ENCODE measurements at regions not wholly inside any gene's neighbourhood (a gene's known extent, or its start where the extent isn't known, plus 50 kb on each side); places are given as distances from the start of the nearest gene placed in this dataset.

DNA sequence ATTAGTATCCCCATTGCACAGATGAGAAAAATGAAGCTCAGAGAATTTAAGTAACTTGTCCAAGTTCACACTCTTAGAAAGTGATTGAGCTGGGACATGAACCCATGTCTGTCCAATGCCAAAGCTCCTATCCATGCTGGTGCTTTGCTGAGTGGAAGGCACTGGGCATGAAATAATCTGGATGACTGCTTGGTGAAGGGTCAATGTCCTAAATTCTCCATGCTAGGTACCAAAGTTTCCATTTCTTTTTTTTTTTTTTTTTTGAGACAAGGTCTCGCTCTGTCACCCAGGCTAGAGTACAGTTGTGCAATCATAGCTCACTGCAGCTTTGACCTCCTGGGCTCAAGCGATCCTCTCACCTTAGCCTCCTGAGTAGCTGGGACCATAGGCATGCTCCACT is 153.6 kb upstream of the ERCC4 start:
- no peak for DNase-seq

DNA sequence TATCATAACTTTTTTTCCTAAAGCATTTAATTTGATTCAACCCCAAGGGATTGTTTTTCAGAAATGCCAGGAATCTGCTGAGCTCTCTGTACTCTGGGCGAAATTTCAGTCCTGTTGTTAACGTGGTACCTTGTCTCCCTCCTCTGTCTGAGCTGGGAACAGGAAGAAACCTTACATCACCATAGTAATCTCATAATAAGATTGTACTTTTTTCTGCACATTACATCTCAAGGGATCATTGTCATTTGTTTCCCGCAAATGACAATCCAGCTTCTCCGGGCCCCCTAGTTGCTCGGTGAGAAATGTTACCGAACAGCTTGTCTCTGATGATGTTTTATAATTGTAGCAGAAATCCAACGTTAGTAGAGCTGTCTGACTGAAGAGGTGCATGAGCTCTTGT is 152.7 kb upstream of the ERCC4 start:
- DNase-seq = no peak

DNA sequence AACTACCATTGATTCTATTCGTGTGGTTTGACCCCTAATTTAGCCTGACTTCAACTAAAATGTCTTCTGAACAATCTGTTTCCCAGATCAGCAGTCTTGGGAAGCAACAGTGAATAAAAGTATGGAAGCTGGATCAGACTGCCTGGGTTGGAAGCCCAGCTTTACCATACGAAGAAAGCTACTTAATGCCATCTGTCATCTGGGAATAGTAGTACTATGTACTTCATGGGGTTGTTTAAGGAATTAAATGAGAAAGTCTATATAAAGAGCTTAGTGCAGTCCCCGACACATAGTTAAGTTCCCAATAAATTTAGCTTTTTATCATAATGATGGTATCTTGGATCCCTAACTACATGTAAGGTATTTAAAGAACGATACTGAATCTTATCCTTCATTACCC is 151.5 kb upstream of the ERCC4 start:
- DNase-seq = no peak

DNA sequence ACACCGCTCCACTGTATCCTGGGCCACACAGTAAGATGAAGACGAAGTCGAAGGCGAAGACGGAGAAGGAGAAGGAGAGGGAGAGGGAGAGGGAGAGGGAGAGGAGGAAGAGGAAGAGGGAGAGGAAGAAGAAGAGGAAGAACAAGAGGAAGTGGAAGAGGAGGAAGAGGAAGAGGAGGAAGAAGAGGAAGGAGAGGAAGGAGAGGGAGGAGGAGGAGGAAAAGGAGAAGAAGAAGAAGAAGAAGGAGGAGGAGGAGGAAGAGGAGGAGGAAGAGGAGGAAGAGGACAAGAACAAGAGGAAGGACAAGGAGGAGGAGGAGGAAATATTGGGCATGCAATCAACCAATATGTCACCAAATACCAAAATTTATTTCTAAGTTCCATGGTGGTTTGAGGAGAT is 149.5 kb upstream of the ERCC4 start:
- no peak for DNase-seq

DNA sequence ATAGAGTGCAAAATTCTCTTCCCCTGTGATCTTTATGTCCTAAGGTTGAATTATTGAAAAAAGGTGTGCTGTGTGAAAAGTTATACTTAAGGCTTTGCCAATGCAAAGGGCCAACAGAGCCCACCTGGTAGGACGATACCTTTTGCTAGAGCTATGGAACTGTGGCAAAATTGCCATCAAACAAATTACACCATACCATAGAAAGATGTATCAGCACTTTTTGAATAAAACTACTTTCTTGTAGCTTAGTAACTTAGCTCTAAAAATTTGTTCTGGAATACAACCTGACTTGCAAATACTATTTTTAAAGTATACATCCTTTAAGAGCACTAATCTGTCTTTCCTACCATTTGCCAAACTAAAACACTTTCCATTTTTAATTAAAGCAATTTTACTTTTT is 147.2 kb upstream of the ERCC4 start:
- DNase-seq = no peak

DNA sequence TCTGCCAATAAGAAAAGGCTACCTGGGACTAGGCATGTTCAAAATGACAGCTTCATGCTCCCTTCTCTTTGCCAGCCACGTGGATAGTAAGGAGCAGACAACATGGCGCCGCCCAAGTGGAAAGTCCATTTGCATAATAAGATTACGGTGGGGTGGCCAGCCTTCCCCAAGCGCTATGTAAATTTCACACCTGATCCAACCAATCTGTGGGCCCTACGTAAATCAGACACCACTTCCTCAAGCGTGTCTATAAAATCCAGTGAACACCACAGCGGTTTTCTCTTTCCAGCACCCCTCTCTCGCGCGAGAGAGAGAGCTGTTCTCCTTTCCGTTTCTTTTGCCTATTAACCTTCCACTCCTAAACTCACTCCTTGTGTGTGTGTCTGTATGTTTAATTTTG is 140.3 kb upstream of the ERCC4 start:
- DNase-seq = no peak

DNA sequence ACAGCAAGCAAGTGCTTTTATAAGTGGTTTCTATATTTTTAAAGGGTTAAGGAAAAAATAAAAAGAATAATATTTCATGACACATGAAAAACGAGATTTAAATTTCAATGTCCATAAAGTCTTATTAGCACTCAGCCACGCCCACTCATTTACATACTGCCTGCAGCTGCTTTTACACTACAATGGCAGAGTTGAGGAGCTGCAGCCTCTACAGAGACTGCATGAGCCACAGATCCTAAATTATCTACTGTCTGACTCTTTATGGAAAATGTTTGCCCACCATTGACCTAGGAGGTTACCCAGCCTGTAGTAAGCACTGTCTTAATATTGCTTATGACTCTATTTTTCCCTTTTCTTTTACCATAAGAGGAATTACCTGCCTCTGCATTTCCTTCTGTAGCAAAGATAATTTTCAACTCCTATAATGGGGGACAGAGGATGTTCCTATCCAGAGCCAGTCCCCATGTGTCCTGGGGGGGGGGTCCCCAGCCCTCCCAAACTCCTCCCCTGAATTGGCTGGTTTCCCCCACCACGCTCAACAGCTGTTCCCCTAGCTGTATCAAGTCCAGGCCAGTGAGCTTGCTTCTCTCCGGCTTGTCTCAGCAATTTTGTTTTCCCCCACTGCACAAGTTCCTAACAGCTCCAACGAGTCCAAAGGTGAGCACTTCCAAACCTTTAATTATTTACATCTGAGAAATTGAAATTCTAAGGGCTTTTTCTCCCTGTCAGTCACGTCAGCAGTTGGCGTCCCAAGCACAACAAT is 139.4 kb upstream of the ERCC4 start:
- no peak for DNase-seq

DNA sequence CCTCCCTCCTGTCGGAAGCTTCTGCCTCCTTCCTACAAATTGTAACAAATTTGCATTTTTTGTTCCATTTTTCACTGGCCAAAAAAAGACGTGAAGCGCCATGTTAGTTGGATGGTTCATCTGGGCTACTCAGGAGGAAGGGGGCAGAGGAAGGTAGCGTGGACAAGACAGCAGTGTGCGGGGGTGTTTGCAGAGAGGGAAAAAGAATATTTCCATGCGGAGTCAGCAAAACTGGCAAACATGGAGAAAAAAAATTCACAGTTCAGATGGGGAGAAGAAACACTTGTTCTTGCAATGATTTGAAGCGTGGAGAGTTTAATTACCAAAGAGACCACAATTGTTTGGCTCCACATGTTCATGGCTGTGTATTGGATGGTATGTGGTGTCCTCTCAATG is 138.8 kb upstream of the ERCC4 start:
- DNase-seq = no peak

DNA sequence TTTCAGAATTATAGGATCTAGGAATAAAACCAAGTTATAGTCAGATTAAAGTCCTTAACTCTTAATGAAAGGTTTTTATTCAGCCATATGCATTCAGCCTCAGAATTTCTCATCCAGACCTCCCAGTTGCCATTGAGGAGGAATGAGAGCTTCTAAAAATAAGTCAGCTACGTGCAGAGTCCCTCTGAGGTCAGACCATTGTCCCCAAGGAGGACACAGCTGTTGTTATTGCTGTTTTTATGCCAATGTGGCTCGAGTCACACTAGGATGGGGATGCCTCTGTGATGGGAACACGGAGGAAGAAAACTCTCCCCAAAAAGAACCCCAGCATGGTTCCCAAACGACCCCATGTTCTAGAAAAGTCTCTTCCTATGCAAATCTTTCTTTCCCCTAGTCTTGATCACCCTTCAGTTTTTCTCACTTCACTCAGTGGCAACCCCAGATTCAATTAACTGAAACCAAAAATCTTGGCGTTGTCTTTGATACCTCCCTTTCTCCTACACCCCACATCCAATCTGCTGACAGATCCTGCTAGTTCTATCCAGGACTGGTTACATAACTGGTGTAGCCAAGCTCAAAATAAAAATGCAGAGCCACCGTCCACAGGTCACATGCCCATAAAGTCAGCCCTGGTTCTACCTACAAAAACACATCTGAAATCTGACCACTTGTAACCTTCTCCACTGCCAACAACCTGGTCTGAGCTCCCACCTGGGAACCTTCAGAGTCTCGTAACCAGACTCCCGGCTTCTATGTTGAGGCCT is 138.2 kb upstream of the ERCC4 start:
- DNase-seq = no peak

DNA sequence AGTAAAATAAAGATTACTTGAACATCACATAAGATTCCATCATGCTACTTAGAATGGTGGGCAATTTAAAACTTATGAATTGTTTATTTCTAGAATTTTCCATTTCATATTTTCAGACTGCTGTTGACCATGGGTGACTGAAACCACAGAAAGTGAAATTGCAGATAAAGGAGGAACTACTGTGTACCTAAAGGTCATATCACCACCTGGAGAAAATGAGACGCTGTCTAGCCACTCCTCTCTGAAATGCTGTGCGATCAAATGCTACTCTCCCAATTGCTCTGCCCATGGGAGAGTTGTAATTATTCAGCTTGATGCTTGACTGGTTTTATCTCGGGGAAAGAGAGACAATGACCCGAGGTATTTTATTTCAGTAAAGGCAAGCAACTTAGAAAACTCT is 128.9 kb upstream of the ERCC4 start:
- DNase-seq = no peak

DNA sequence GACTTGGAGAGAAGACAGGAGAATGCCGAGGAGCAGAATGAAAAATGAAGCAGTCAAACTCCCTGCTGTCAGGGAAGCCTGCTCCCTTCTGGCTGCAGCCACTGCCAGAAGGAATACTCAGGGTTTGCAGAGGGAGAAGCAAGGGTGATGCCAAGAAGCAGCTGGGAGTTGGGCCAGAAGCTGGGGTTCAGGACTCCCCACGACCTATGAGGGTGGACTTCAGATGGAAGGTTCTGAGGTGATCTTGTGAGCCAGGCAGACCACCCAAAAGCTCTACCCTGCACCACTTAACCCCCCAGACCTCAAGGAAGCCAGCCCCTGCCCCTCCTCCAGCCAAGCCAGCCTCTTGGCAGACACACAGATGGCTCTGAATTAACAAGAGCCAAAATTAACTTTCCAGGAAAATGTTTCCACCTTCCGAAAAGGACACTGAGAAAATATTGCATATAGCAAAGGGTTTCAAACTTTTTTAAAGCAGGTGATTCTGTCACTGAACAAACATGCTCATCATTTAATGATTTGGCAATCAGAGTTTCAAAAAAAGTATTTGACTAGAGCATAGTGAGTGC is 126.0 kb upstream of the ERCC4 start:
- DNase-seq = no peak

DNA sequence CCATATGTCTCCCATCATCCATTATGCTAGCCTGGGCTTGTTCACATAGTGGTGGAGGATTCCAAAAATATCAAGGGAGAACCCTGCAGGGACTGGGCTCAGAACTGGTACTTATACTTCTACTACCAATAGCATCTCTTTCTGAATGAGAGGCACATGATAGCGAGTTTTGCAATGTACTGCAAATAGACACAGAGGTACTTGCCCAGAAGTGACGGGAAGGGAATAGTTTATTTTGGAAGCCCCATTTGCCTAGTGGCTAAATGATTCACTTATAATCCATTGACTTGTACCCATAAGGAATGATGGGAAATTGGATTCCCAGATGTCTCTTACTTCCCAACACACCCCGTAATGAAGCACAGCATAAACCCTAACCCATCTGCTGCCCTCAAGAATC is 124.8 kb upstream of the ERCC4 start:
- no peak for DNase-seq

DNA sequence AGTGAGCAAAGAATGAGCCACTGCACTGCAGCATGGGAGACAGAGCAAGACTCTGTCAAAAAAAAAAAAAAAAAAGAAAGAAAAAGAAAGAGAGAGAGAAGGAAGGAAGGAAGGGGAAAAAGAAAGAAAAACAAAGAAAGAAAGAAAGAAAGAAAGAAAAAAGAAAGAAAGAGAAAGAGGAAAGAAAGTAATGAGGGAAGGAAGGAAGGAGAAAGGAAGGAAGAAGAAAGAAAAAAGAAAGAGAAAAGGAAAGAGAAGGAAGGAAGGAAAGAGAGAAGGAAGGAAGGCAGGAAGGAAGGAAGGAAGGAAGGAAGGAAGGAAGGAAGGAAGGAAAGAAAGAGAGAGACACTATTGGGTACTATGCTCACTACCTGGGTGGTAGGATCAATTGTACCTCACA is 122.2 kb upstream of the ERCC4 start:
- no peak for DNase-seq

DNA sequence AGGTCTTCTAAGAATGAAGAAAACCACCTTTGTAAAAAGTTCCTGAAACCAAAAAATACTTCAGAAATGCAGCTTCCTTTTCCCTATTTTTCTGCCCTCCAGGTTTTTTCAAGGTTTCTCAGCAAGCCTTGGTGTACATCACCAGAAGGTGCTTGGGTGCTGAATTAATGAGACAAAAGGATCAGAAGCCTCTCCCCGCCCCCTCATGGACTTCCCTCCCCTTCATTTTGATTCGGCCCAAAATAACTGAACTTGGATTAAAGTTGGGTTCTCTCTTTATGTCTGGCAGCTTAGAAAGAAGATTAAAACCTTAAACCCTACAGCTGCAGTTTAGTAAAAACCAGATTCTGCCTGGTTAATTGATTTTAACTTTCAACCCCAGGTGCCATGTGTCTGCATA is 121.7 kb upstream of the ERCC4 start:
- DNase-seq = no peak

DNA sequence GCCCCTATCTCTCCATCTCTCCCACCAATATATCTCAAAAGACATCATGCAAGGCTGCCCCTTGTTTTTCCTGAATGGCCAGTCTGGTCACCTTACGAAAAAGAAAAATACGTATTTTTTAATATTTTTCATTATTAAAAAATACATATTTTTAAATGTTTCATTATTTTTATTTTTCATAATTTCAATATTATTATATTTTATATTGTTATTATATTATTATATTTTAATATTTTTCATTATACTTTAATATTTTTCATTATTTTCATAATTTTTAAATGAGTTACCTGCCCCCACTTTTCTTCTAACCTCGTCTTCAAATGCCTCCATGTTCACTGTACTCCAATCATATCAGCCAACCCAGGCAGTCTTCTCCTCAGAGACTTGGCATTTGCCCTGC is 116.0 kb upstream of the ERCC4 start:
- DNase-seq = no peak

DNA sequence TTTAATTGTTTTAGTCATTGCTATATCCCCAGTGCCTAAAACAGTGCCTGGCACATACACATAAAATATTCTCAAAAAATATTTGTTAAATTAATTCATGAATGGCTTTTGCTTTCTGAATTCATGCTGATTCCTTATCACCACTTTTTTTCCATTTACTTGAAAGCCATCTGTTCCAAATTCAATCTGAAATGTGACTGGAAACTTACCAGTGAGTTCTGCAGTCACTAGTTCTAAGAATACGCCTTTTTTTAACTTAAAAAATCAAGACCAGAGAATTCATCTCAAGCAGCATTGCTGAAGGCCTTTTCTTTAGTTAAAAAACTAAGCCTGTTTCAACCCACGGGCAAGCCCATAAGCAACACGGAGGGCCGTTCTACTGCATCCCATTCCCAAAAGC is 114.0 kb upstream of the ERCC4 start:
- DNase-seq = no peak

DNA sequence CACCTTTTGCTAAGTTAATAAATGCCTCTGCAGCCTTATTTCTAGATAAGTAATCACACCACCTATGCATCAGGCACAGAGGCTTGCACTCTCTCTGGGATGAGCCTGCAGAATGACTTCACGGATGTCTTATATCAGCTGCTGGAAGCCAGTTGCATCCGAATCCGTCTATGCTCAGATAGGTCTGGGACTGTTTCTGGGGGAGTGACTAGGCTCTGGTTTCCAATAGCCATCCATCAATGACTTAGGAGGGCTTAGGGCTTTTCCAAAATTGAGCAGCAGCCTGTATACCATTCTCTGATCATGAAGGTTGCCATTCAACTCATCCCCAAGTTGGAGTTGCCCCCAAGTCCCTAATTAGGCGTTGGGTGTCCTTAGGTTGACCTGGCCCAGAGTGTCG is 113.3 kb upstream of the ERCC4 start:
- DNase-seq = no peak

DNA sequence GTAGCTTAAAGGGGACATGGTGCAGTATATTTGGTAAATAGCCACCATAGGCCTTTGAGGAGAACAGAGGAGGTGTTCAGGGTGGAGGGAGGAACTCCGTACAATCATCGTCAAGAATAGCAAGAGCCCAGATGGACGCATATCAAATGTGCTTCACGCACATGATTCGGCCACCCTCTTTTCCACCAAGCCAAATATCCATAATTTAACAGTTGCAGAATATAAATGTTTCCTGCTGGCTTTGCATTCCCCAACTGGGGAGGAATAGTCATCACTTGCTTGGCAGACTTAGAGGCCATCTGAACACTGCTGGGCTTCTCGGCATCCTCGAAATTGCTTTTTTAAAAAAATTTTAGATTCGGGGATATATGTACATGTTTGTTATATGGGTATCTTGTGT is 111.9 kb upstream of the ERCC4 start:
- DNase-seq = no peak

DNA sequence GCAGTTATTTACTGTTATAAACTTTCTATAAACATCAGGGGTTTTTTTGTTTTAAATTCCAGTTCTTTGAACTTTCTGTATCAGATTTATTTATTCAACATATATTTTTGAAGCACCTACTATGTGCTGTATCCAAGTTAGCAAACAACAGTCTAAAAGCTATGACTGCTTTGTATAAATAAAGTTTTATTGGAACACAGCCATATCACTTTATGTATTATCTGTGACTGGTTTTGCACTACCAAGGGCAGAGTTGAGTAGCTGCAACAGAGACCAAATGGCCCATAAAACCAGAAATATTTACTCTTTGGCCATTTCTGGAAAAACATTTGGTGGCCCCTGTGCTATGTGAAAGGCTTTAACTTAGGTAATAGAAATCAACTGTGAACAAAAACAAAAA is 110.2 kb upstream of the ERCC4 start:
- no peak for DNase-seq

DNA sequence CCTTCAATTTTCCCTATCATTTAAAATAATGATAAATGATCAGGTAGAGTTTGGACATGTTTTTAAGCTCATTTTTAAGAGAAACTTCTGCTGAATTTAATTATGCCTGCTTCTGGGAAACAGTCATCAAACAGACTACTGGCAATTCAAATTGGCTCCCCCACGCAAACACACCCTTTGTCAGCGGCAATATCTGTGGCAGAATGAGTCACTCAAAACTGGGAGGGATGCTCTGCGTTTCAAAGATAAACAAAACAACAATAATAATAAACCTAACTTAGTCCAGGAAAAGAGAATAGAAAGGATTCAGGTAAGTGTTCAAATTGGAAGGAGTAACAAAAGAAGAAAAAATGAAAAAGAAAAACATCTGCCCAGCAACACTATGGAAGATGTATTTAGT is 108.1 kb upstream of the ERCC4 start:
- no peak for DNase-seq

DNA sequence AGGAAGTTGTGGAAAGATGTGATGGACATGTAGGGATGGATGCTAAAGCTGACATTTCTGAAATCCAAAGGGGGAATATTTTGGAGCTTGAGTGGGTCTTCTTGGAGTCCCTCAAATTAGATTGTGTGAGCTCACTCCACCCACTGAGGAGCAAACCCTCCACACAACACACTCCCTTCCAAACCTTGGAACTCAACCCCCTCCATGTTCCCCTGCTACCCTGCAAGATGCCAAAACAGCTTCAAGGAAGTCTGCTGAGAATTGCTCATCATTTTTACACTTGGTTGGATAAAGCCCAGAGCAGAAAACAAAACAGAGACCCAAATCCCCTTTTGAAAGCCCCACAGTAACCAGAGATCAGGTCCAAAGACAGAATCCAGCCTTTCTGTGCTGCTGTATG is 103.3 kb upstream of the ERCC4 start:
- no peak for DNase-seq

DNA sequence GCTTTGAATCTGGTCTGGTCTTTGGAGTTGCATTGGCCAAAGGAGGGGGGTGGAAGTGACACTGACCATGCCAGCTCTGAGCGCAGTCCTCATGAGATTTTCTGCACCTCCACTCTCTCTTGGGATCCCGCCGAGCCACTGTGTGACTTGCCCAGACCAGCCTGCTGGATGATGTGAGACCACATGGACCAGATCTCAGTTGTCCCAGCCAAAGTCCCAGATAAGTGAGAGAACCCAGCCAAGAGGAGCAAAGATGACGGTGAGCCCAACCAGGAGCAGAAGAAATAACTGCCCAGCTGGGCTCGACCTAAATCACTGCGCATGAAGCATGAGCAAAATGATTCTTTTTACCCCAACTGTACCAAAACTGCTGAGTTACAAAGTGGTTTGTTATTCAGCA is 96.5 kb upstream of the ERCC4 start:
- DNase-seq = no peak

DNA sequence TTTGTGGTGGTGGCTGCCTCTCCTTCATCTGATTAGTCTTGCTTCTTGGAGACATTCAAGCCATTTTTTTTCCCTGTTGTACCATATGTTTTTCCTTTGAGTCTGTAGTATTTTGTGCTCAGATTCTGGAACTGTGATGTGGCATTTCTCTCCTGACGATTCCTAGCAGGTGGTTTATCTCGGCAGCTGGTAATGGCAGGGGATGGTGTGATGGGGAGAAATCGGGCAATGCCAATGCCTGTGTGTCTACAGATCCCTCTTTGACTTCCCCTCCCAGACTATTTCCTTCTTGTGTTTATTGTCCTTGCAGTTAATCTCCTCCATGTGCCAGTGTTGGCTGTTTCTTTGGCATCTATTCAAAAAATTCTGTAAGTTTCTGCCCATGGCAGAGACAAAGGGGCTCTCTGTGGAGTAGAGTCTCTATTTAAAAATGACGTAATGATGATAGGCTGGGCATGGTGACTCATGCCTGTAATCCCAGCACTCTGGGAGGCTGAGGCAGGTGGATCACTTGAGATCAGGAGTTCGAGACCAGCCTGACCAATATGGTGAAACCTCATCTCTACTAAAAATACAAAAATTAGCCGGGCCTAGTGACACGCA is 90.2 kb upstream of the ERCC4 start:
- DNase-seq = peak; percentile 27

DNA sequence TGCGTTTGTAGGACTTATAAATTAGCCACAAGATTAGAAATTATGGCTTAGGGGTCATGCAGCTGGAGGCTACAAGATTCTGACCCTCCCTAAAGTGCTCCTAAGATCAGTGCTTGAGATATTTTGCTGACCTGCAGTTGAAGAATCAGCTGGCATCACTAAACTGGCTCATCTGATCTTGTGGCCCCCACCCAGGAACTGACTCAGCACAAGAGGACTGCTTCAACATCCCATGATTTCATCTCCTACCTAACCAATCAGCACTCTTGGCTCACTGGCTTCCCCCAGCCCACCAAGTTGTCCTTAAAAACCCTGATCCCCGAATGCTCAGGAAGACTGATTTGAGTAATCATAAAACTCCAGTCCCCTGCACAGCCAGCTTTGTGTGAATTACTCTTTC is 86.4 kb upstream of the ERCC4 start:
- no peak for DNase-seq
